ENCODE measurements at regions not wholly inside any gene's neighbourhood (a gene's known extent, or its start where the extent isn't known, plus 50 kb on each side); places are given as distances from the start of the nearest gene placed in this dataset.
A peak's percentile ranks its signal among the peaks of the same experiment; 100 is the strongest.

DNA sequence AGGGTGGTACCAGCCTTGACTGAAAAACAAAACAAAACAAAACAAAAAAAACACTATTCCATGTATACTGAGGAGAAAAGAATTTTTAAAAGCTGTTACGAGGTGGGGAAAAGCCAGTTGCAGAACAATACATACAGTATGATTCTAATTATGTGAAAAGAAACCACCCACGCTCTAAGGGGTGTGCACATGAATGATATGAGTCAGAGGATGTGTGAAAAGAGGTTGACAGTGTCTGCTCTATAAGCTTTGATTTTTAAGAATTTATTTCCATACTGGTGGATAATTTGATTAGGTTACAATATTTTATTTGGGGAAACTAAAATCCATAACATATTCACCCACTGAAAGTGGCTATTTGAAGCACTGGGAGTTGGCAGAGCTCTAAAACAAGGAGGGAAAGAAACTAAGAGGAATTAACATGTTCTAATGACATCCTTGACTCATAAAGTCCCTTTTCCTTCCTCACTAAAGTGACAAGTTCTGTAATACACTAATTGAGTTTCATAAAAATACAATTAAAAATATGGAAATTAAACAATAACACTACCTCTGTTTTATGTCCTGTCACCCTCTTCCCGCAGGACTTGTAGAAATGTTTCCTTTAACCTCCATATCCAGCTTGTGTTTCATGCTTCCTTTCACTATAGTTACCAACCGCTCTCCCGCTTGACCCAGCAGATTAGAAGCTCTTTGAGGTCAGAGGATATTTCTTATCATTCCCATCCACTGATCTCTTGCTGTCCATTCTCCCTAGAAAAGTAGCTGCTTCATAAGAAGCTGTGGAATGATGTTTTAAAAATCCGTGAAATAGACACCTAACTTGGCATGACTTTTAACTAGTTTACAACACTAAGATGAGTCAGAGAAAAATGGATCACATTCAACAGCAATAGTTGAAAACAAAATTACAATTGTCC lies 118.6 kb upstream of the CCDC28A start (continued):
- TF ChIP-seq USF1 (IDR thresholded peaks at IDR 0.05; ENCODE audit: borderline replicate concordance, extremely low read length, insufficient read depth, low read depth, low read length) (no peak), PAX5 (IDR thresholded peaks at IDR 0.05; ENCODE audit: borderline replicate concordance, low read depth, low read length) (peak; percentile 55; the same call in 1 of the 2 replicates), RB1 (IDR thresholded peaks at IDR 0.05; ENCODE audit: borderline replicate concordance) (no peak), CBX3 (IDR thresholded peaks at IDR 0.05; ENCODE audit: borderline replicate concordance, low read depth) (no peak), NR2C1 (IDR thresholded peaks at IDR 0.05) (no peak; the same call in 1 of the 2 replicates), ZNF24 (IDR thresholded peaks at IDR 0.05) (peak; percentile 49; the same call in 1 of the 2 replicates), MTA2 (IDR thresholded peaks at IDR 0.05; ENCODE audit: low read depth) (peak; percentile 99), MTA3 (IDR thresholded peaks at IDR 0.05; ENCODE audit: borderline replicate concordance, low read length) (0 out of 2 replicates have a peak, but pooled peaks have one; percentile 30), ASH2L (IDR thresholded peaks at IDR 0.05; ENCODE audit: borderline replicate concordance, low read depth) (no peak), POLR2AphosphoS5 (IDR thresholded peaks at IDR 0.05; ENCODE audit: low read length) (no peak), ZSCAN29 (IDR thresholded peaks at IDR 0.05) (no peak), NFIC (IDR thresholded peaks at IDR 0.05; ENCODE audit: low read depth, low read length) (peak; percentile 67), POLR2AphosphoS2 (IDR thresholded peaks at IDR 0.05; ENCODE audit: low read depth, low read length) (no peak), STAT1 (conservative IDR thresholded peaks at IDR 0.05) (no peak), CEBPB (IDR thresholded peaks at IDR 0.05; ENCODE audit: borderline replicate concordance in 1 of 2, low read depth in 2 of 2, low read length in 2 of 2) (no peak), STAT3 (IDR thresholded peaks at IDR 0.05; ENCODE audit: low read depth, low read length) (peak; percentile 88; the same call in 1 of the 2 replicates), TAF1 (IDR thresholded peaks at IDR 0.05; ENCODE audit: borderline replicate concordance, low read depth, low read length) (no peak), BCLAF1 (IDR thresholded peaks at IDR 0.05) (no peak), POLR2A (IDR thresholded peaks at IDR 0.05; ENCODE audit: low read depth, low read length) (no peak), IKZF1 (conservative IDR thresholded peaks at IDR 0.05) (peak; percentile 86)
- TF ChIP-seq, protein P1, sequence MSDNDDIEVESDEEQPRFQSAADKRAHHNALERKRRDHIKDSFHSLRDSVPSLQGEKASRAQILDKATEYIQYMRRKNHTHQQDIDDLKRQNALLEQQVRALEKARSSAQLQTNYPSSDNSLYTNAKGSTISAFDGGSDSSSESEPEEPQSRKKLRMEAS (IDR thresholded peaks at IDR 0.05; ENCODE audit: low read depth, low read length): no peak
- TF ChIP-seq, protein P2, sequence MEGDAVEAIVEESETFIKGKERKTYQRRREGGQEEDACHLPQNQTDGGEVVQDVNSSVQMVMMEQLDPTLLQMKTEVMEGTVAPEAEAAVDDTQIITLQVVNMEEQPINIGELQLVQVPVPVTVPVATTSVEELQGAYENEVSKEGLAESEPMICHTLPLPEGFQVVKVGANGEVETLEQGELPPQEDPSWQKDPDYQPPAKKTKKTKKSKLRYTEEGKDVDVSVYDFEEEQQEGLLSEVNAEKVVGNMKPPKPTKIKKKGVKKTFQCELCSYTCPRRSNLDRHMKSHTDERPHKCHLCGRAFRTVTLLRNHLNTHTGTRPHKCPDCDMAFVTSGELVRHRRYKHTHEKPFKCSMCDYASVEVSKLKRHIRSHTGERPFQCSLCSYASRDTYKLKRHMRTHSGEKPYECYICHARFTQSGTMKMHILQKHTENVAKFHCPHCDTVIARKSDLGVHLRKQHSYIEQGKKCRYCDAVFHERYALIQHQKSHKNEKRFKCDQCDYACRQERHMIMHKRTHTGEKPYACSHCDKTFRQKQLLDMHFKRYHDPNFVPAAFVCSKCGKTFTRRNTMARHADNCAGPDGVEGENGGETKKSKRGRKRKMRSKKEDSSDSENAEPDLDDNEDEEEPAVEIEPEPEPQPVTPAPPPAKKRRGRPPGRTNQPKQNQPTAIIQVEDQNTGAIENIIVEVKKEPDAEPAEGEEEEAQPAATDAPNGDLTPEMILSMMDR (IDR thresholded peaks at IDR 0.05 in 2 of 3, conservative IDR thresholded peaks at IDR 0.05 in 1 of 3; ENCODE audit: control insufficient read depth in 2 of 3, extremely low read depth in 1 of 3, insufficient read depth in 1 of 3, low read depth in 3 of 3, low read length in 3 of 3): no peak
- TF ChIP-seq, protein P3, sequence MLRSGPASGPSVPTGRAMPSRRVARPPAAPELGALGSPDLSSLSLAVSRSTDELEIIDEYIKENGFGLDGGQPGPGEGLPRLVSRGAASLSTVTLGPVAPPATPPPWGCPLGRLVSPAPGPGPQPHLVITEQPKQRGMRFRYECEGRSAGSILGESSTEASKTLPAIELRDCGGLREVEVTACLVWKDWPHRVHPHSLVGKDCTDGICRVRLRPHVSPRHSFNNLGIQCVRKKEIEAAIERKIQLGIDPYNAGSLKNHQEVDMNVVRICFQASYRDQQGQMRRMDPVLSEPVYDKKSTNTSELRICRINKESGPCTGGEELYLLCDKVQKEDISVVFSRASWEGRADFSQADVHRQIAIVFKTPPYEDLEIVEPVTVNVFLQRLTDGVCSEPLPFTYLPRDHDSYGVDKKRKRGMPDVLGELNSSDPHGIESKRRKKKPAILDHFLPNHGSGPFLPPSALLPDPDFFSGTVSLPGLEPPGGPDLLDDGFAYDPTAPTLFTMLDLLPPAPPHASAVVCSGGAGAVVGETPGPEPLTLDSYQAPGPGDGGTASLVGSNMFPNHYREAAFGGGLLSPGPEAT (IDR thresholded peaks at IDR 0.05; ENCODE audit: low read depth): peak; percentile 87

All from GM12878 (cell line).